ENCODE measurements at regions not wholly inside any gene's neighbourhood (a gene's known extent, or its start where the extent isn't known, plus 50 kb on each side); places are given as distances from the start of the nearest gene placed in this dataset.
"Not testable (repeated sequence)": the region's sequence is repeated elsewhere in the genome, so short reads cannot be mapped to it uniquely, and the experiment has no call there.

- DNase-seq = no peak
Observed at GRCh38 chr2:66169076-66169475, 265.8 kb upstream of the MEIS1 start.

DNA sequence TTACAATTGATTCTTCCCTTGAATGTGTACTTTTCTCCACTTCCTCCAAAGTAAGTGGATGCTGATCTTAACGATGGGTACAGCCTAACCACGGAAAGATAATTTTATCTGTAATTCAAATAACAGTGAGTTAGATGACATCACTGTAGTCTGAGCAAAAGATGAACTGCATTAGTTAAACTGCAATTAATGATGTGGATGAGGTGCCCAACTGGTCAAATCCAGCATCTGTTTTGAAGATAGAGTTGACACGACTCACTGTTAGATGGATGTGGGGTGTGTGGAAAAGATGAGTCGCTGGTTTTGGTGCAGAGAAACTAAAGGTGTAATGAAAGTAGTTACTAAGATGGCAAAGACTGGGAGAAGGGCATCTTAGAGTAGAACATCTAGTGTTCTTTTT lies 270.5 kb upstream of the MEIS1 start:
- DNase-seq = no peak

DNA sequence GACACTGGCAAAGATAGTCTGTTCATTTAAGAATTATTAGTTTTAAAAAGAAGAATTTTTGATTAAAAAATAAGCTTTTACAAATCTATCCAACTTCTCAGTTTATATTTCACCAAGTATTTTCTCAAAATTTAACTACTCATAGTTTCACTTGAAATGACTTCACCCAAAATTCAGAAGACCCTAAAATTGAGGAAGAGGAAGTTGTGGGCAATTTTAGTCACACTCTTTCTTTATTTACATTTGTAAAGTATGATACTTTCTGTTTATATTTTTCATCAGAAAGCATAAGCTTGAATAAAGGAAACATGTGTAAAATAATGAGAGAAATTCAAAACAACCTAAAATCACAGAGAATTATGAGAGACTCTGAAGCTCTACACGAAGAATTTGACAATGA lies 278.8 kb upstream of the MEIS1 start:
- DNase-seq = no peak

GRCh38 chr2:66153941-66154340 lies 281.0 kb upstream of the MEIS1 start:
- no peak for DNase-seq

DNA sequence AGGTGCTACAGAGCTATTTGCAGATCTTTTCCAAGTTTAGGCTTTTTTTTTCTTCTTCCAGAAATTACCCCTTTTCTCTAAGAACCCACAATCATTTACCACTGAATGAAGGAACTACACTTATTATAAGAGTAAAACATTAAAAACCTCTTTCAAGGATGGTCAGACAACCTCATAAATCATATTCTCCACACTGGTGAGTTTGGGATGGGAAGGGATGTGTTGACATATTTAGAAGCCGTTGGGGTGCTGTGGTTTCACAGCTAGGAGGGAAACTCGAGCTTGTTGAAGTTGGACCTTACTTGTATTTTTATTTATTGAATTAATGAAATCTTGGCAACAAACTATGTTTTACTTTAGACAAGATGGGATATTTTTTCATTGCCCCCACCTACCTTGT lies 289.4 kb upstream of the MEIS1 start:
- no peak for DNase-seq

- not testable (repeated sequence) for DNase-seq
Observed at GRCh38 chr2:66144324-66144723, 290.6 kb upstream of the MEIS1 start.

GRCh38 chr2:66137606-66138130 lies 297.3 kb upstream of the MEIS1 start:
- no peak for DNase-seq

DNA sequence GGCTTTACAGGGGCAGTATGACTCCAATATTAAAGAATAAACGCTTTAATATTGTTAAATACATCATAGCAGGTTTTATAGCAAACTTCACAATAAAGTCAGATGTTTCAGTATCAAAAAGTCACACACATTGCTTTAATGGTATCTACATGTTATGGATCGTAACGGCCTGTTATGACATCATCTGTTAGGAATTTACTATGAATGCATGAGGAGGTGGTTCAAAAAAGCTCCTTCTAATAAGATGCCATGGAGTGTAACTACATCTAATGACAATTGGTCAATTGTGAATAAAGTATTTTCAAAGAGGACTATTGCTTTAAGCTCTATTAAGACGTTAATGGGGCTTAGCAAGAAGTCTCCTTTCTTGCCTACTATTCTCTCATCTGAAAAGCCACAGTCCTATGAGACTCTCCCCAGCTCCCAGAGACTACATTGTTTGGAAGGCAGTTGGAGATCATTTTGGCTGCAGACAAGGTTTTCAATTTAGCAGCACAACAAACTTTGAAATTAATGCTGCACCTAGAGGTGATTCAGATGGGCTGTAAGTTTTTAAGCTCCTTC lies 300.7 kb upstream of the MEIS1 start:
- DNase-seq = no peak

DNA sequence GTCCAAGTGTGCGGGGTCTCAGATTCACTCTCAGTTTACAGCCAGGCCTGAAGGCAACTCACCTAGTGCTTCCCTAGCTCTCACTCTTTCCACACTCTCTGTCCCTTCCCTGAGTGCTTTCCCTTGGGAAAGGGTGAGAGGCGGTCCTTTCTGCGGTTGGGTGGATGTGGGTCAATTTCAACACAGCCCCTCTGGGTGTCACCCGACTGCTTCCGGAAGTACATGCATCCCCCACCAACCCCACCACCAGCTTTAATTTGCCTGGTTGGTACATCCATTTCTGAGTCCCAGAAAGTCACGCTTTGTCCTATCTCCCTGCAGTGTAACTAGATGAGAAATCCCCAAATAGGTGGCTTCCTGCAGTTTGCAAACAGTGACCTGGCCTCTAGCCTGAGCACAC lies 307.3 kb upstream of the MEIS1 start:
- DNase-seq = no peak

GRCh38 chr2:66127061-66127460 lies 307.9 kb upstream of the MEIS1 start:
- DNase-seq = no peak

GRCh38 chr2:66125951-66126350 lies 309.0 kb upstream of the MEIS1 start:
- DNase-seq = no peak

- DNase-seq = no peak
Observed at GRCh38 chr2:66122516-66122915, 312.4 kb upstream of the MEIS1 start.

GRCh38 chr2:66121946-66122345 lies 313.0 kb upstream of the MEIS1 start:
- no peak for DNase-seq

GRCh38 chr2:66113988-66114625 lies 320.8 kb upstream of the MEIS1 start:
- no peak for DNase-seq

- no peak for DNase-seq
Observed at GRCh38 chr2:66111706-66112105, 323.2 kb upstream of the MEIS1 start.

DNA sequence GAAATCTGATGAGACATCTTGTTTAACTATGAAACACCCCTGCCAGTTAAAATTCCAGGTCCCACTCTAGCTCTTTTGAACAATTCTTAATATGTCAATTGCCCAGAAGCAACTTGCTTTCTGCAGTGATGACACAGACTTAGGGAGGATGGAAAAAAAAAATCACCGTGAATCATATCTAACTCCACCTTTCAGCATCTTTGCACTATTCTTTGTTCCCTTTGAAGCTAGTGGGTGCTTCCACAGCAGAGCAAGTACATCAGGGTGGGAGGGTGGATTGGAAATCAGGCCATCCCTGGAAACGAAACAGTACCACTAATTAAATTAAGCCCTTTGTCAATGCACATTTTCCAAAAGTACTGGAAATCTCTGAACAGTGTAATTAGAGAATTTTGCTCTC lies 324.3 kb upstream of the MEIS1 start:
- DNase-seq = no peak

DNA sequence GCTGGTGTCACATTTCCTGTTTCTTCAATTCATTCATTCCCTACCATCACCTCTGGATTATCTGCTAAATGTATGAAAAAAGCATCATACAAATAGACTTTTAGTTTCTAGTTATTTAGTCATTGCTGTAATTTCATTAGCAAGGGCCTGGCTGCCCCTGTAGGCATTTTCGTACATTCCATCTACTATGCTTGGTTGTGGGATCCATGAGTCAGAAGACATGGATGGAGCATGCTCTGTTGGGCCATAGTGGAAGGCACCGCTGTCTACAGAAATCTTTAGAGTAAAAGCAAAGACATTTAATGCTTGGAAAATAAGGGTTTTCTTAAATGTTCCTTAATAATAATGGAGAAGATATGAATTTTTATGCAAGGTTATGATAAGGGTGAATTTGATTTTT lies 324.8 kb upstream of the MEIS1 start:
- no peak for DNase-seq

GRCh38 chr2:66109419-66109818 lies 325.5 kb upstream of the MEIS1 start:
- DNase-seq = no peak

GRCh38 chr2:66105066-66105753 lies 329.7 kb upstream of the MEIS1 start:
- no peak for DNase-seq

- DNase-seq = no peak
Observed at GRCh38 chr2:66103581-66103980, 331.3 kb upstream of the MEIS1 start.

GRCh38 chr2:66101206-66101605 lies 333.7 kb upstream of the MEIS1 start:
- DNase-seq = no peak

DNA sequence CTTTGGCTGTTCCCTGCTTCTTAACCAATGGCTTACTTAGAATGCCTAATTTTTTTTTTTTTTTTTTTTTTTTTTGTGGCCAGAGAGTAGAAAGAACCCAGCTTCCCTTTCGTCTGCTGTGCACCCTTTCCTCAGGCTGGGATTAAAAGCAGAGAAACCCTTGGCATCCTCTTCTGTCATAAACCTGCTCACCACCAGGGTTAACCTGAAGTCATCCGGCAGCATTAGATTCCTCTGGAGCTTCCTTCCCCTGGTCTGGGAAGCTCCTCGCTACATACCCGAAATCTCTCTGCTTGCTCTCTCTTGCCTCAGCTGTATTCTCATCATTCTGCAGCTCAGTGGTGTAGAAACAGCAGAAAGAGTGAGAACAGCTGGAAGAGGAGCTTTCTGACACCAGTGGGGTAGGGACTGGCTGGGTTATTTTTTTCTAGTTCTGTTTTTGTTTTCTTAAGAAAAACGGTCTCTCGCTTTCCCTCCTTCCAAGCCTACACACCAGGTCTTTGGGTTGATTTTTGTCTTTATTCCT lies 339.0 kb upstream of the MEIS1 start:
- no peak for DNase-seq

- not testable (repeated sequence) for DNase-seq
Observed at GRCh38 chr2:66094689-66095088, 340.2 kb upstream of the MEIS1 start.

GRCh38 chr2:66093371-66093770 lies 341.6 kb upstream of the MEIS1 start:
- no peak for DNase-seq
